Astrocyte of the spinal cord (primary cell): ENCODE measurements at regions not wholly inside any gene's neighbourhood (a gene's known extent, or its start where the extent isn't known, plus 50 kb on each side); places are given as distances from the start of the nearest gene placed in this dataset.
A peak's percentile ranks its signal among the peaks of the same experiment; 100 is the strongest.

Experiments
- DNase-seq: peaks from one replicate; pipeline ENCODE4 v3.0.0; 2011; ENCODE audit warnings: low read depth, low spot score
- H3K4me3 ChIP-seq: 2 replicates; pipeline ENCODE4 v1.5.1; 2011; ENCODE audit warnings: low read depth, mild to moderate bottlenecking, low read length, moderate library complexity
- in situ Hi-C: cut with HindIII; loops from 2 replicates; pipeline ENCODE4 v1.10.0; 2017; ENCODE audit warnings: low sequenced_read_pairs
- TF ChIP-seq, protein P1 (sequence below): IDR thresholded peaks from 2 replicates; pipeline ENCODE4 v1.5.1; 2012; ENCODE audit warnings: low read depth, mild to moderate bottlenecking, low read length, inconsistent platforms

DNA sequence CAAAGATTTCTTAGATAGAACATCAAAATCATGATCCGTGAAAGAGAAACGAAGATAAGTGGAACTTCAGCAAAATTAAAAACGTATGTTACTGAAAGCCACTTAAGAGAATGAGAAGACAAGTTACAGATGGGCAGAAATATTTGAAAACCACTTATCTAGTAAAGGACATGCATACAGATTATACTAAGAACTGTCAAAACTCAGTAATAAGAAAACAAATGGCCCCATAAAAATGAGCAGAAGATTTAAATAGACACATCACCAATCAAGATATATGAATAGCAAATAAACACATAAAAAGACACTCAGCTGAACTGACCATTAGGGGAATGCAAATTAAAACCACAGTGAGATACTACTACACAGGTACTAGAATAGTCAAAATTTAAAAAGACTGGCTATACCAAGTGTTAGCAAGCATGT is 343.7 kb downstream of the PTEN start:
- DNase-seq, result no peak
- in situ Hi-C loops, result no loop called here
- TF ChIP-seq, protein P1, sequence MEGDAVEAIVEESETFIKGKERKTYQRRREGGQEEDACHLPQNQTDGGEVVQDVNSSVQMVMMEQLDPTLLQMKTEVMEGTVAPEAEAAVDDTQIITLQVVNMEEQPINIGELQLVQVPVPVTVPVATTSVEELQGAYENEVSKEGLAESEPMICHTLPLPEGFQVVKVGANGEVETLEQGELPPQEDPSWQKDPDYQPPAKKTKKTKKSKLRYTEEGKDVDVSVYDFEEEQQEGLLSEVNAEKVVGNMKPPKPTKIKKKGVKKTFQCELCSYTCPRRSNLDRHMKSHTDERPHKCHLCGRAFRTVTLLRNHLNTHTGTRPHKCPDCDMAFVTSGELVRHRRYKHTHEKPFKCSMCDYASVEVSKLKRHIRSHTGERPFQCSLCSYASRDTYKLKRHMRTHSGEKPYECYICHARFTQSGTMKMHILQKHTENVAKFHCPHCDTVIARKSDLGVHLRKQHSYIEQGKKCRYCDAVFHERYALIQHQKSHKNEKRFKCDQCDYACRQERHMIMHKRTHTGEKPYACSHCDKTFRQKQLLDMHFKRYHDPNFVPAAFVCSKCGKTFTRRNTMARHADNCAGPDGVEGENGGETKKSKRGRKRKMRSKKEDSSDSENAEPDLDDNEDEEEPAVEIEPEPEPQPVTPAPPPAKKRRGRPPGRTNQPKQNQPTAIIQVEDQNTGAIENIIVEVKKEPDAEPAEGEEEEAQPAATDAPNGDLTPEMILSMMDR, result no peak
- H3K4me3 ChIP-seq, result no peak overlapping the region

DNA sequence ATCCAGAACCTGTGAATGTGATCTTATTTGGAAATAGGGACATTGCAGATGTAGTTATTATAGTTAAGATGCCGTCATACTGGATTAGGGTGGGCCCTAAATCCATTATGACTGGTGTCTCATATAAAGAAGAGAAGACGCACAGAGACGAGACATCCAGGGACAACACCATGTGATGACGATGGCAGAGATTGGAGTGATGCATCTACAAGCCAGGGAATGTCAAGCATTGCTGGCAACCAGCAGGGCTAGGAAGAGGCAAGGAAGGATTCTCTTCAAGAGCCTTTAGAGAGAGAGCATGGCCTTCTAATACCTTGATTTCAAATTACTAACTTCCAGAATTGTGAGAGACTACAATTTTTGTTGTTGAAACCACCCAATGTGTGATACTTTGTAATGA is 345.8 kb downstream of the PTEN start:
- H3K4me3 ChIP-seq, result no peak overlapping the region
- DNase-seq, result no peak
- in situ Hi-C loops, result no loop called here
- TF ChIP-seq, protein P1, result no peak

DNA sequence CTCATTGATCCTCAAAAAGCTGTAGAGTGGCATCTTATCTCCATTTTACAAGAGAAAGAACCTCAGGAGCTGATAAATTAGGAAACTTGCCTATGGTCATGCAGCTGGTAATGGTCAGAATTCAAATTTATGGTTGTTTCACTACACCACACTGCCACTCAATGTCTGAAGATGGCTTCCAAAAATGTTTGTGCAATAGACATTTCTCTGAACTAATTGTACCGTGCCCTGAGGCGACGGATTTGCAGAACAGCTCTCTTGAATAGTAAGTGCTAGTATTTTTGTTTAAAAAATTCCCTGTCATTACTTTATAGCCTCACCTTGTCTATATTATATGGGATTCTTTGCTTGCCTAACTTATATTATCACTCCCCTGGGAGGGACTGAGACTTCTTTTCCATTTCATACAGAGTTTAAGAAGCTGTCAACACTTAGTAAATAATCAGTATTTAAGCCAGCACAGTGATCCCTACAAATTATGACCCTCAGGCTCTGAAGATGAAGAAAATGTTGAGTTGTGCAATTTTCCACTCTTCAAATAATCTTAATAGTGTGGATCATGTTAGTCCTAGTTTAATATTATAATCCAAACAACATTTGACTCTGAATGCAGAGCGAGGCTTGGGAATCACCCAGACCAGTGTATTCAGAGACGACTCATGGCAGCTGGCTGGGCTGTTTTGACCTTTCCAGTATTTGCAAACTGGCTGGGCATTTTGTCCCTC is 346.6 kb downstream of the PTEN start:
- no peak overlapping the region for H3K4me3 ChIP-seq
- TF ChIP-seq, protein P1, result no peak
- peak; percentile 15 for DNase-seq
- in situ Hi-C loops, result no loop called here

DNA sequence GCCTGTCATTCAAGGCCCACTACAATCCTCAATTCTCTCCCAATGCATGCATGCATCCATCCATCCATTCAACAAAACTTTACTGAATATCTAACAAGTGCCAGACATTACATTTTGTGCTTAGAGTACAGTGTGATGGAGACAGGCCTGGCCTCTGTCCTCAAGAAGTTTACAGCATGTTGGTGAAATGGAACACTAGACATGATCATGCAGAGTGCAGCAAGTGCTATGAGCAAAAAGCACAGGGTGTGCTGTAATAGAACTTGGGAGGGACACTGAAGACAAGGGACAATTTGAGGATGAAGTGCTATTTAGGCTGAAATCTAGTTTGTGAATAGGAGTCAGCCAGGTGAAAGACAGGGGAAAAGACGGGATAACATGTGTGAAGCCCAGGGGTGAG is 347.8 kb downstream of the PTEN start:
- DNase-seq, result no peak
- TF ChIP-seq, protein P1, result no peak
- no peak overlapping the region for H3K4me3 ChIP-seq
- in situ Hi-C loops, result no loop called here

DNA sequence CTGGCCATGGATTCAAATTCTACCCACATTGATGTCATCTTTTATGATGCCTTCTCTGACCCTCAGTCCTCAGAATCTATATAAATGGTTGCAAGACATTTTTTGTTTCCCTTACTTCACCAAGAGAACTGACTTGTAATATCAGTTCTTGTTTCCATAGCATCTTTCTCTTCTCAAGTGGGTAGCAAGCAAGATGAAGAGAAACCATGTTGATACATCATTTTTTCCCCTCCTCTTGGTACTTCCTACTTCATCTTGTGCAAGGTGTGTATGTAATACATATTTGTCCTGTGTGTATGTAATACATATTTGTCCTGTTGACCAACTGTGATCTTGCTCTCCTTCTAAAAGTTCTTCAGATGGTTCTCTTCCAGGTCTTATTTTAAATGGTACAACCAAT is 348.6 kb downstream of the PTEN start:
- TF ChIP-seq, protein P1, result no peak
- H3K4me3 ChIP-seq, result no peak overlapping the region
- in situ Hi-C loops, result no loop called here
- no peak for DNase-seq

DNA sequence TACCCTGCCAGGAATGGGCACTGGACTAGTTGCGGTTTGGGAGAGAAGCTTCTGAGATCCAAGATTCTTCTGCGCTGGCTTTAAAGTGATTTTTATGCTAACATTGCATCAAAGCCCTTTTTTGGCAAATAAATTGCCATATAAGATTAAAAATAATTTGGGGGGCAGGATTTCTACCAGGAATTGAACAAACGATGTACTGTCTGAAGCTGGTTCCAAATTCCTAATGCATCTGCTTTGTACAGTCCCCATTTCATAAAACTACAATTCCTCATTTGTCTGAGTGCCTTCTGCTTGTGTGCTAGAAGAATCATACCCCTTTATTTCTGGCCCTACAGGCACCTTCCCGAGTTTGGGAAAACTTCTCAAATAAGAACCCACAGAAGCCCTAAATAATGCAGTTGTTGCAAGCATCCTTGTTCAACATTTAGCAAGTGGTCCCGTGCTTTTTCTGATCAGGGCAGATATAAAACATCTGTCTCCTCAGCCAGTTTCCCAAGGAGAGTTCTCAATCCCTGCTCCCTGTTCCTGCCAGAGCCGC is 349.7 kb downstream of the PTEN start:
- H3K4me3 ChIP-seq, result no peak overlapping the region
- TF ChIP-seq, protein P1, result no peak
- in situ Hi-C loops, result no loop called here

More for the DNA sequence above, 349.7 kb downstream of the PTEN start:
- no peak for DNase-seq
